ENCODE measurements at regions not wholly inside any gene's neighbourhood (a gene's known extent, or its start where the extent isn't known, plus 50 kb on each side); places are given as distances from the start of the nearest gene placed in this dataset.
"Not testable (repeated sequence)": the region's sequence is repeated elsewhere in the genome, so short reads cannot be mapped to it uniquely, and the experiment has no call there.

DNA sequence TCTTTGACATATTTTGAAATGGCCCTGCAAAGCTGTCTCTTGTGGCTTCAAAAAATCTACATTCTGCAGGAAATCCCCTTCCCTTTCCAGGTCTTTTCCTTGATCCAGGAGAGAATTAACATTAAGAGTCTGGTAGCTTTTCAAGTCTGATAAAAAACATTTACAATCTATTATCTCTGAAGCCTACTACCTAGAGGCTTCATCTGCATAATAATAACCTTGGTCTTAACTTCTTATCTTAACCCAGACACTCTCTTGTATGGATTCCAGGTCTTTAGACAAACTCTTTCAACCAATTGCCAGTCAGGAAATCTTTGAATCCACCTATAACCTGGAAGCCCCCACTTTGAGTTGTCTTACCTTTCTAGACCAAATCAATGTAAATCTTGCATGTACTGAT is 179.3 kb upstream of the ZC3H15 start:
- no peak for FAIRE-seq

DNA sequence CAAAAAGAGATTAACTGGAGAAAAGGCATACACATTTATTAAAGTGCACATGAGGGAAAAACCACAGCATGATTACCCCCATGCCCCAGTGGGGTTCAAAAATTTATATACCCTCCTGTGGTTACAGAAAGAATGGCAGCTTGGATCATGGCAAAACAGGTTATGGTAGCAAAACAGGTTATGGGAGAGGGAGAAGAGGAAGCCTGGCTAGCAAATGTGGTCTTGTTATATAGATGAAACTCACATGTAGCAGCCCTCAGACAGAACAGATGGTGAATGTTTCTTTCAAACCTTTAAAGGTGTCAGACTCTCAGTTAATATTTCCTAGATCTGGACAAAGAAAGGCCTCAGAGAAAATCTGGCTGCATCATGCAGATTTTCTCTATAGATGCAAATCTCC is 178.2 kb upstream of the ZC3H15 start:
- FAIRE-seq = no peak

GRCh38 chr2:186308347-186308746 is 177.7 kb upstream of the ZC3H15 start:
- no peak for FAIRE-seq

DNA sequence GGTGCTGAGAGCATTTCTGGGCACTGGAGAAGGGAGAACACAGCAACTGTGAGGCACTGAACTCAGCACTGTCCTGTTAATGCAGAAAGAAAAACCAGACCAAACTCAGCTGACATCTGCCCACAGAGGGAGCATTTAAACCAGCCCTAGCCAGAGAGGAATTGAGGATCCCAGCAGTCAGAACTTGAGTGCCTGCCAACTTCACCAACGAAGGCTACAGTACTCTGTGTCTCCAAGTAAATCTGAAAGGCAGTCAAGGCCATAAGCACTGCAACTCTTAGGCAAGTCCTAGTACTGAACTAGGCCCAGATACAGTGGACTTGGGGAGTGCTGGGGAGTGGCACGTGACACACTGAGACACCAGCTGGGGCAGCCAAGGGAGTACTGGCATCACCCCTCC is 176.2 kb upstream of the ZC3H15 start:
- no peak for FAIRE-seq

DNA sequence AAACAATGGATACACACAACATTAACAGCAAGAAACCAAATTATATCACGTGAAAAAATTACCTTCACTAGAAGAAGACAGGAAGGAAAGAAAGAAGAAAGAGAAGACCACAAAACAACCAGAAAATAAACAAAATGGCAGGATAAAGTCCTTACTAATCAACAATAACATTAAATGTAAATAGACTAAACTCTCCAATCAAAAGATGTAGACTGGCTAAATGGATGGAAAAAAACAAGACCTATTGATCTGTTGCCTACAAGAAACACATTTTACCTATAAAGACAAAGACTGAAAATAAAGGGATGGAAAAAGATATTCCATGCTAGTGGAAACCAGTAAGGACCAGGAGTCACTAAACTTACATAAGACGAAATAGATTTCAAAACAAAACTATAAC is 167.0 kb upstream of the ZC3H15 start:
- no peak for FAIRE-seq

DNA sequence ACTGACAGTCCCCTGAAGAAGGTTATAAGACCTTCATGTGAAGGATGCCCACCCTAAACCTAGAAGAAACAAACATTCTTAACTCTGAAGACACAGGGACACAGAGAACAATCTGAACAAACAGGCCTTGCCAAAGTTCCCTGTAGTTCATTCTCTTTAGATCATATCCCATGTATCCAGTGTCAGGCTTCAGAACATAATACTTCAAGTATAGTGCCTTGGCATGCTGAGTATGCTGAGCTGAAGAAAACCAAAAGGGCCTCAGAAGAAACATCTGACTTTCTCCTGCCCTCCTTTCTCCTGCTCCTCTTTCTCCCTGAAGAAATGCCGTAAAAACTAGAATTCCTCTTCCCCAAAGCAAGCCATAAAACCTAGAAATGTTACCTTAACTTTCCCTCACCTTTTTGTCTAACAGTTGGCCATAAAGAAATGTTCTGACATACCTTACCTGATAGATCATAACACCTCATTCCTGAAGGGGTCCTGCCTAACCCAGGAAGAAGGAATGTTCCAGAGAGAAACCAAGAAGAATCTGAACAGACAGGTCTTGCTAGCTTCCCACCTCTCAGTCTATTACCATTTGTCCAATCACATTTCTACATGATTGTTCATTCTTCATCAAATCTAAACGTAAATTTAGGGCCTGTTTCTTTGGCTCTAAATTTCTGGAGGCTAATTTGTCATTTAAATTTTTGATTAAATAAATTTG is 160.1 kb upstream of the ZC3H15 start:
- FAIRE-seq = no peak

DNA sequence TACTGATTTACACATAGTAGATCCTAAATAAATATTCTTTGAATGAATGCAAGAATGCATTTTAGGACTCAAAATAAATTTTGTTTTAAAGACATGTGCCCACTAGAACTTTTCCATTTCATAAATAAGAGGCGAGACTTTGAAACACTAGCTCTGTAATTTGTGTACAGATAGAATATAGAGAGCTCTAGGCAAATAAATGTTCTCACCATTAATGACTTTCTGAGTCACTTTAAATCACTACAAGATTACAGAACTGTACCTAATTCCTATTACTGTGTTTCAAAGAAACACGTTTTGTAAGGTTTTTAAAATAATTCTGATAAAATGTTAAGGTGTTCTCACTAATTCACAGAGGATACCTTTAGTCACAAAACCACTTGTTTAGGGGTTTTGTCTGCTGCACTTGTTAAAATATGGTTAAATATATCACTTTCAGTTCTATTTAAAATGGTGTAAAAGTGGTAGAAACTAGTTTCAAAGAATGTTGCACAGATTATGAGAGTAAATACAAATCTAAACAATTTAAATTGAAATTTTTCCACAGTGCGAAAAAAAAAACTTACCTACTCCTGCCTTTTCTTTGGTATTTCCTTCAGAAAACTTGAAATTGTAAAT is 158.7 kb upstream of the ZC3H15 start:
- FAIRE-seq = peak; percentile 18

DNA sequence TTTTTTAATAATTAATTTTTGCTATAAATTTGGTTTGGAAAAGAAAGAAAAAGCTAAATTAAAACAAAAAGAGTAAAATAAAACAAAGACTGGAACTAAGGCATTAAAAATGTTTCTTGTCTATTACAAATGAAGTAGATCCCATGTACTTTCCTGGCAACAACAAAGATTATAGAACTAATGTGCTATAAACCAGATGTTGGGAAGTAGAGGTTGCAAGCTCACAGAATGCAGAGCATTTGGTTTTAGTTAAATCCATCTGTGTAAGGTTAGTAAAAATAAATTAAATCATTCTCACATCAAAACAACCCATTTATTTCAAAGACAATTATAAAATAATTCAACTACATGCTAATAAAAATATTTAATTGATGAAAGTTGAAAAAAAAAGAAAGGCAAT is 157.2 kb upstream of the ZC3H15 start:
- FAIRE-seq = no peak

DNA sequence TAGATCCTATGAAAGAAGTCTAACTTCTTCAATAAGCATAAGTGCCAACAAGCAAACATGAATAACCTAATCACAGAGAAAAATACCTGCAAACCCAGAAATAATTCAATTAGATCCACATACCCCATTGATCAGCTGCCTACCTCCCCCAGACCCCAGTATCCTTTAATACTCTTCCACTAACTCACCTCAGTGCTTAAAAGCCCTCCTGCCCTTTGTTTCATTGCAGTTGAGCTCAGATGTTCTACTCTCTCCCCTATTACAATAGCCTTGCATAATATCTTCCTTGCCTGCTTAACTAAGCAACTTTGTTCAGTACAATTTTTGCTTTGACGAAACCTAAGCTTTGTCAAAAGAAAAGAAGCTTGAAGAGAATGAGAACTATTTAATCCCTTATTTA is 156.0 kb upstream of the ZC3H15 start:
- no peak for FAIRE-seq

DNA sequence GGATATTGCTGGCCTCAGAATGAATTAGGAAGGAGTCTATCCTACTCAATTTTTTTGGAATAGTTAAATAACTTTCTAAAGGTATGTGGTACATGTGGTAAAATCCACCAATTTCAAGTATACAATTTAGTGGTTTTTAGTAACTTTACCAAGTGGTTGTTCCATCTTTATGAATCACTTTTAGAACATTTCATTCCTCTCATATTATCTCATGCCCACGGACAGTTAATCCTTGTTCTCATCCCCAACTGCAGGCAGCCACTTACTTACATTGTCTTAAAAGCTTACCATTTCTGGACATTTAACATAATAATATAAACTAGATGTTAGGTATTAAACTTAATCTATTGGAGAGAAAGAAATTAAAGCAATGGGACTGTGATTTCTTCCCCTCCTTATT is 146.3 kb upstream of the ZC3H15 start:
- no peak for FAIRE-seq

DNA sequence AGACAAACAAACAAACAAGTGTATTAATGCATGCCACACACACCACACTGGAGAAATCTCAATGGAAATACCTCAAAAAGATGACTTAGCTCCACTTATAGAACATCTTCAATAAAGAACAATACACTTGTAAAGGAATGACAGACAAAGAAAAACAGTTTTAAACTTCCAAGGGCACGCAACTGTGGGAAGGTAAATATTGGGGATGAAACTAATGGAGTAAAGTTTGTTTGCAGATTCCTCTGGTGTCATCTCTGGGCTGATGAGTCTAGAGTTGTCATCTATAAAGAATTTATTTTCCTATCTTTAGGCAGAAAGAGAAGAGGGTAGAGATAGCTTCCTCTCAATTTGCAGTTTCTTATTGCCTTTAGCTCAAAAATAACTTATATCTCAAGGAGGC is 144.0 kb upstream of the ZC3H15 start:
- FAIRE-seq = no peak

GRCh38 chr2:186345745-186346144 is 140.3 kb upstream of the ZC3H15 start:
- FAIRE-seq = no peak

DNA sequence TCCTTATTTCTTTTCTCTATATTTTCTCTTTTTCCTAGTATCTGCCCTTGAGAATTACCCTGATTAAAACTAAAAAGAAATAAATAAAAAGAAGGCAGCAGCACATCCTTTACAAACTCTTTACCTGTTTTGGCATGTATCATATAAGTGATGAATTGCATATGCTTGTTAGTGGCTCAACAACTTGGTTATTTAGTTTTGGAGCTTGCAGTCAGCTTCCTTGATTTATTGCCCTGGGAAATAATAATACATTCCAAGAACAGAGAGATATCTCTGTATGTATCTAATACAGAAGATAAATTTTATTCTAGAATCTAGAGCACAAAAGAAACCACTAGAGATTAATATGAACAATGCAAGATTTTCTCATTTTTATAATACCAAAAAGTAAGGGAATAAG is 139.8 kb upstream of the ZC3H15 start:
- FAIRE-seq = no peak

DNA sequence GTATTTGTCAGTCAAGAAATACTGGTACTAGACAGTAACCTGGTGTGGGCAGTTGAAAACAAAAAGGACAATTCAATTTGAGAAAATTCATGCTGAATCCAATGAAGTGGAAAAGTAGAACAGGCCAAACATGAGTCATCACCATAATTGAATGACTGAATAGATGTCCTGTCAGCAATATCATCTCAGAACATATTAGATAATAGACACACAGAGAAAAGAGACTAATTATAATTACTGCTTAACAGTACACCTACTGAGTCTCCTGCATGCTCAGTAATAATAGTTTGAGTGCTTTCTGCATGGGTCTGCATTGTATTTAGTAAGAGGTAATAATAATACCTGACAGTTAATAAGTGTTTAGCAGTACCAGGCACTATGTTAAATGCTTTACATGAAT is 138.6 kb upstream of the ZC3H15 start:
- no peak for FAIRE-seq

DNA sequence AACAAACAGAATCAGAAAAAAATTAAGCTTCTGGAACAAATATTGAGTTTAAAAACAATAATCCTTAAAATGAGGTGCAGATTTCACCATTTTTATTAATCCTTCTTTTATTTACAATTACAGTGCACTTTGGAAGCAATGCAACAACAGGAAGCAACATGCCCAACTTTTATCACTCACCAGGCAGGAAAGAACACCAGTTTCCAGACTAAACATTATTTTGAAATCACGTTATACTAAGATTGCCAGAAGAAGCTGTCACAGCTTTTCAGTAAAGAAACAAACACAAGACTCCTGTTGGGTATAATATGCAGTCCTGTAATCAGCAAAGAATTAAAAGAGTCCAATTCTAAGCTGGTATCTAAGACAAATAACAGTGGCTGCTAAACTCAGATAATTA is 137.9 kb upstream of the ZC3H15 start:
- no peak for FAIRE-seq

DNA sequence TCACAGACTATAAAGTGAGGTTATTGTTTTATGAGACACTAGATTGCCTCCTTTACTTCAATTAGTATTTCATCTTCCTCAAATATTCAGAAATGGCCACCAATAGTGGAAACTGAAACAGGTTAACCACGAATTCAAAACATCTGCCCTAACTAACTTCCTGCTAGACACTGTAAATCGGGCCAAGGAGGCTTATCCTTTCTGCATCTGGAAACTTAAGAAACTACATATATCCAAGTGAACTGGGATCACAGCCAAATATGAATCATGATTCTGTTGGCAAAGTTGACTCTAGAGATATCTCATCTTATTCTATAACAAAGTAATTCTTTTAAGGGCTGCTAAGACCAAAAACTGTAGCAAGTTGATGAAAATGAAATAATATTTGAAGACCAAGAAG is 136.6 kb upstream of the ZC3H15 start:
- no peak for FAIRE-seq

- not testable (repeated sequence) for FAIRE-seq
These were observed 131.9 kb upstream of the ZC3H15 start for GRCh38 chr2:186354160-186354559.

- no peak for FAIRE-seq
These were observed 120.7 kb upstream of the ZC3H15 start for GRCh38 chr2:186365406-186365805.

DNA sequence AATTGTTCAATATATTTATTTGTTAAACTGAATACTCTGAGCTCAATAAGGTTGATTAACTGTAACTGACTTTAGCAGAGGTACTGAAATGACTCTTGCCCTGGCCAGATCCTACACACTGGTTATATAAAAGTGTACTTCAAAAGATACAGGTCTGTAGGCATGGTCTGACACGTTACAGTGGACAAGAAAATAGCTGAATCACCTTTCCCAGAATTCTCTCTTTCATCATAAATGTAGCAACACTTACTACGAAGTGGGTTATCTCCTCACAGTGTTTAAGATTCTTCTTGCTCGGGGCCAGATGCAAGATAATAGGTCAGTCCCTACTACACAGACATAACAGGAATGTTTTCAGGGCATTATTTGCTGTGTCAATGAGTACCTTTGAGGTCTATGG is 107.0 kb upstream of the ZC3H15 start:
- no peak for FAIRE-seq

DNA sequence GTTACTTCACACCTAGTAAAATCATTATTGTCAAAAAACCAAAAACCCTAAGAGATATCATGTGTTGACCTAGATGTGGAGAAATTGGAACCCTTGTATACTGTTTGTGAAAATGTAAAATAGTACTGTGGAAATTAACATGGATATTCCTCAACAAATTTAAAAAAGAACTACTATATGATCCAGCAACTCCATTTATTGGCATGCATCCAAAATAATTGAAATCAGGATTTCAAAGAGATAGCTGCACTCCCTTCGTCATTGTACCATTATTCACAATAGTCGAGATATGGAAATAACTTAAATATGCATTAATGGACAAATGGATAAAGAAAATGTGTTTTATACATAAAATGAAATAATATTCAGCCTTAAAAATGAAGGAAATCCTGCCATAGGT is 105.3 kb upstream of the ZC3H15 start:
- no peak for FAIRE-seq

DNA sequence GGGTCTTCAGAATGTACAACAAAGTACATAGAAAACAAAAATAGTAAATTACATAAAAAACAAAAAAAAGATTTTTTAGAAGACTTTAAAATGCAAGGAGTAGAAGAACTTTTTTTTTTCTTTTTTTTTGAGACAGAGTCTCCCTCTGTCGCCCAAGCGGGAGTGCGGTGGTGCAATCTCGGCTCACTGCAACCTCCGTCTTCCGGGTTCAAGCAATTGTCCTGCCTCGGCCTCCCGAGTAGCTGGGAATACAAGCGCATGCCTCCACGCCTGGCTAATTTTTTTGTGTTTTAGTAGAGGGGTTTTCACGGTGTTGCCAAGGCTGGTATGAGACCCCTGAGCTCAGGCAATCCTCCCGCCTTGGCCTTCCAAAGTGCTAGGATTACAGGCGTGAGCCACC is 104.5 kb upstream of the ZC3H15 start:
- no peak for FAIRE-seq

GRCh38 chr2:186382932-186383331 is 103.1 kb upstream of the ZC3H15 start:
- no peak for FAIRE-seq

GRCh38 chr2:186384226-186384625 is 101.8 kb upstream of the ZC3H15 start:
- FAIRE-seq = no peak

- not testable (repeated sequence) for FAIRE-seq
These were observed 100.3 kb upstream of the ZC3H15 start for GRCh38 chr2:186385638-186386201.
